ENCODE measurements at regions not wholly inside any gene's neighbourhood (a gene's known extent, or its start where the extent isn't known, plus 50 kb on each side); places are given as distances from the start of the nearest gene placed in this dataset.

- peaks cover 2% of the 10 kb centered on the region for H3K27me3 ChIP-seq (ENCODE audit: insufficient read depth, poor library complexity, severe bottlenecking)
- no peak for DNase-seq (ENCODE audit: low read depth in 1 of 2, low spot score in 1 of 2)
- TF ChIP-seq GABPA (IDR thresholded peaks at IDR 0.05; ENCODE audit: low read depth) (no peak), SPI1 (IDR thresholded peaks at IDR 0.05; ENCODE audit: borderline replicate concordance, low read depth) (no peak)
- H3K4me3 ChIP-seq (replicated peaks; ENCODE audit: insufficient read depth, low read length), result no peak overlapping the region
- H3K27ac ChIP-seq (replicated peaks), result no peak overlapping the region
Measured at GRCh38 chr2:66899109-66899508, 464.2 kb downstream of the MEIS1 start.

GRCh38 chr2:66899648-66900047, 464.7 kb downstream of the MEIS1 start:
- TF ChIP-seq POLR2AphosphoS5 (IDR thresholded peaks at IDR 0.05; ENCODE audit: low read depth) (no peak), SPI1 (IDR thresholded peaks at IDR 0.05; ENCODE audit: borderline replicate concordance, low read depth) (no peak), CTCF (IDR thresholded peaks at IDR 0.05; ENCODE audit: insufficient read depth, low read length) (no peak), GABPA (IDR thresholded peaks at IDR 0.05; ENCODE audit: low read depth) (no peak), REST (IDR thresholded peaks at IDR 0.05; ENCODE audit: insufficient replicate concordance, low read depth) (no peak)
- no peak for DNase-seq (ENCODE audit: low read depth in 1 of 2, low spot score in 1 of 2)
- H3K27me3 ChIP-seq (ENCODE audit: insufficient read depth, poor library complexity, severe bottlenecking), result peaks cover 2% of the 10 kb centered on the region

GRCh38 chr2:66901344-66901743, 466.4 kb downstream of the MEIS1 start:
- Histone ChIP-seq H3K27ac (replicated peaks) (no peak overlapping the region), H3K4me3 (replicated peaks; ENCODE audit: insufficient read depth, low read length) (no peak overlapping the region), H3K27me3 (ENCODE audit: insufficient read depth, poor library complexity, severe bottlenecking) (no peaks in the 10 kb centered on the region)
- TF ChIP-seq REST (IDR thresholded peaks at IDR 0.05; ENCODE audit: insufficient replicate concordance, low read depth), result no peak
- TF ChIP-seq POLR2AphosphoS5 (IDR thresholded peaks at IDR 0.05; ENCODE audit: low read depth), result no peak
- DNase-seq (ENCODE audit: low read depth in 1 of 2, low spot score in 1 of 2), result no peak

More at GRCh38 chr2:66899648-66900047, 464.7 kb downstream of the MEIS1 start:
- H3K27ac ChIP-seq (replicated peaks), result no peak overlapping the region
- no peak overlapping the region for H3K4me3 ChIP-seq (replicated peaks; ENCODE audit: insufficient read depth, low read length)

- TF ChIP-seq POLR2AphosphoS5 (IDR thresholded peaks at IDR 0.05; ENCODE audit: low read depth) (no peak), CTCF (IDR thresholded peaks at IDR 0.05; ENCODE audit: insufficient read depth, low read length) (no peak), SPI1 (IDR thresholded peaks at IDR 0.05; ENCODE audit: borderline replicate concordance, low read depth) (no peak), REST (IDR thresholded peaks at IDR 0.05; ENCODE audit: insufficient replicate concordance, low read depth) (no peak)
- no peak overlapping the region for H3K4me3 ChIP-seq (replicated peaks; ENCODE audit: insufficient read depth, low read length)
- no peak overlapping the region for H3K27ac ChIP-seq (replicated peaks)
- no peak for DNase-seq (ENCODE audit: low read depth in 1 of 2, low spot score in 1 of 2)
- H3K27me3 ChIP-seq (ENCODE audit: insufficient read depth, poor library complexity, severe bottlenecking), result no peaks in the 10 kb centered on the region
Measured at GRCh38 chr2:66903183-66903582, 468.3 kb downstream of the MEIS1 start.
